Liver (tissue), 7 donors: ENCODE measurements at regions not wholly inside any gene's neighbourhood (a gene's known extent, or its start where the extent isn't known, plus 50 kb on each side); places are given as distances from the start of the nearest gene placed in this dataset.

ENCODE experiments used
- DNase-seq: peaks from one replicate; pipeline ENCODE4 v3.0.0-alpha.2; 2017; ENCODE audit warnings: low spot score
- H3K27ac ChIP-seq, 2 donors: one replicate each; pipeline ENCODE4 v1.7.0; 2013; ENCODE audit warnings: inconsistent platforms in 2 of 2, low read length in 2 of 2, control low read depth in 1 of 2, low read depth in 1 of 2, mild to moderate bottlenecking in 1 of 2
- H3K27me3 ChIP-seq, 4 donors: one replicate each; pipeline versions ENCODE4 v1.6.1 to v1.7.0; 2013; ENCODE audit warnings: low read length in 3 of 4, inconsistent platforms in 1 of 4, mild to moderate bottlenecking in 1 of 4, moderate library complexity in 1 of 4; ENCODE audit not compliant: control insufficient read depth in 4 of 4, insufficient read depth in 4 of 4
- H3K36me3 ChIP-seq, 4 donors: one replicate each; pipeline versions ENCODE4 v1.6.1 to v1.7.0; 2013; ENCODE audit warnings: low read length in 3 of 4, mild to moderate bottlenecking in 3 of 4, low read depth in 1 of 4, moderate library complexity in 1 of 4; ENCODE audit not compliant: control insufficient read depth in 4 of 4, insufficient read depth in 3 of 4
- H3K4me1 ChIP-seq, 4 donors: one replicate each; pipeline versions ENCODE4 v1.6.1 to v1.7.0; 2013; ENCODE audit warnings: low read length in 3 of 4, mild to moderate bottlenecking in 3 of 4, moderate library complexity in 1 of 4; ENCODE audit not compliant: control insufficient read depth in 4 of 4, insufficient read depth in 4 of 4
- H3K4me3 ChIP-seq, 3 donors: one replicate each; pipeline versions ENCODE4 v1.6.1 to v1.7.0; 2013; ENCODE audit warnings: low read length in 3 of 3, control low read depth in 1 of 3, low read depth in 1 of 3, mild to moderate bottlenecking in 1 of 3
- H3K9ac ChIP-seq, 2 donors: one replicate each; pipeline ENCODE4 v1.7.0; 2013; ENCODE audit warnings: low read length in 2 of 2, mild to moderate bottlenecking in 2 of 2, moderate library complexity in 2 of 2, control low read depth in 1 of 2, low read depth in 1 of 2
- H3K9me3 ChIP-seq, 4 donors: one replicate each; pipeline versions ENCODE4 v1.6.1 to v1.7.0; 2013; ENCODE audit warnings: low read length in 3 of 4; ENCODE audit not compliant: control insufficient read depth in 4 of 4
- EGR1 ChIP-seq, 2 donors: IDR thresholded peaks; 2 replicates each; pipeline ENCODE4 v1.6.1; 2016 to 2018; ENCODE audit warnings: antibody characterized with exemption in 2 of 2, low read depth in 2 of 2
- FOXA1 ChIP-seq: IDR thresholded peaks from 2 replicates; pipeline ENCODE4 v1.6.1; 2016; ENCODE audit warnings: antibody characterized with exemption
- GABPA ChIP-seq, 2 donors: IDR thresholded peaks in 1 of 2; conservative IDR thresholded peaks in 1 of 2; 2 replicates each; pipeline ENCODE4 v1.6.1; 2016; ENCODE audit warnings: antibody characterized with exemption in 2 of 2, mild to moderate bottlenecking in 1 of 2, moderate library complexity in 1 of 2
- HNF4G ChIP-seq: IDR thresholded peaks from 2 replicates; pipeline ENCODE4 v1.6.1; 2016; ENCODE audit warnings: antibody characterized with exemption
- JUND ChIP-seq, 2 donors: IDR thresholded peaks; 2 replicates each; pipeline ENCODE4 v1.6.1; 2016; ENCODE audit warnings: antibody characterized with exemption in 2 of 2
- RAD21 ChIP-seq, 2 donors: IDR thresholded peaks; 2 replicates each; pipeline ENCODE4 v1.6.1; 2016; ENCODE audit warnings: antibody characterized with exemption in 2 of 2, mild to moderate bottlenecking in 2 of 2
- REST ChIP-seq: IDR thresholded peaks from 2 replicates; pipeline ENCODE4 v1.6.1; 2016; ENCODE audit warnings: antibody characterized with exemption, mild to moderate bottlenecking
- RXRA ChIP-seq, 2 donors: IDR thresholded peaks; 2 replicates each; pipeline ENCODE4 v1.6.1; 2017 to 2018; ENCODE audit warnings: antibody characterized with exemption in 2 of 2, mild to moderate bottlenecking in 1 of 2
- SP1 ChIP-seq: IDR thresholded peaks from 2 replicates; pipeline ENCODE4 v1.6.1; 2018; ENCODE audit warnings: antibody characterized with exemption, mild to moderate bottlenecking
- TAF1 ChIP-seq: conservative IDR thresholded peaks from 2 replicates; pipeline ENCODE4 v1.6.1; 2016; ENCODE audit warnings: antibody characterized with exemption, mild to moderate bottlenecking
- YY1 ChIP-seq: IDR thresholded peaks from 2 replicates; pipeline ENCODE4 v1.6.1; 2016; ENCODE audit warnings: antibody characterized with exemption, mild to moderate bottlenecking
- ZBTB33 ChIP-seq: IDR thresholded peaks from 2 replicates; pipeline ENCODE4 v1.6.1; 2016; ENCODE audit warnings: antibody characterized with exemption
- WGBS: extraction: QIAGEN DNeasy Blood & Tissue Kit; methylation state at CpG from one replicate; pipeline ENCODE4 v1.1.7; 2013; 5-methylcytosine and 5-hydroxymethylcytosine counted together
- donor health status: healthy.
- donor health status: healthy.
- donor health status: healthy.
- donor health status: healthy.

DNA sequence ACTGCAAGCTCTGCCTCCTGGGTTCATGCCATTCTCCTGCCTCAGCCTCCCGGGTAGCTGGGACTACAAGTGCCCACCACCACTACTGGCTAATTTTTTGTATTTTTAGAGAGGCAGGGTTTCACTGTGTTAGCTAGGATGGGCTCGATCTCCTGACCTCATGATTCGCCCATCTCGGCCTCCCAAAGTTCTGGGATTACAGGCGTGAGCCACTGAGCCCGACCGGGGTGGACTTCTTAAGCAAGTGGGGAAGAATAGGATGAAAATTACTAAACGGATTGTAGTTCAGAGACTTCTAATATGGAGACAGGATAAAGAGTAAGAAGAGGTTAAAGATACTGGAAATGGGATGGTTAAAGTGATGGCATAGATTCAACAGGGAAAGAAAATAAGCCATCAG, 132.3 kb upstream of the IRX2 start:
- no peak for DNase-seq
- no peaks in the 10 kb centered on the region for H3K4me1 ChIP-seq
- H3K27me3 ChIP-seq: no peaks in the 10 kb centered on the region
- 80% methylated on average over 8 of the region's 8 CpGs for WGBS
- peaks cover 0 to 9% (median 5%) of the 10 kb centered on the region in 4 donors for H3K9me3 ChIP-seq
- no peak for TF ChIP-seq TAF1
- TF ChIP-seq HNF4G: no peak
- TF ChIP-seq EGR1 (IDR thresholded peaks at IDR 0.05; ENCODE audit: low read depth in 2 of 2): no peak
- TF ChIP-seq ZBTB33: no peak
- no peak for TF ChIP-seq FOXA1
- TF ChIP-seq RAD21 (IDR thresholded peaks at IDR 0.05): no peak
- TF ChIP-seq YY1: no peak
- no peak for TF ChIP-seq SP1
- no peak overlapping the region for H3K4me3 ChIP-seq
- H3K9ac ChIP-seq: no peak overlapping the region
- no peaks in the 10 kb centered on the region for H3K36me3 ChIP-seq
- H3K27ac ChIP-seq: no peak overlapping the region

DNA sequence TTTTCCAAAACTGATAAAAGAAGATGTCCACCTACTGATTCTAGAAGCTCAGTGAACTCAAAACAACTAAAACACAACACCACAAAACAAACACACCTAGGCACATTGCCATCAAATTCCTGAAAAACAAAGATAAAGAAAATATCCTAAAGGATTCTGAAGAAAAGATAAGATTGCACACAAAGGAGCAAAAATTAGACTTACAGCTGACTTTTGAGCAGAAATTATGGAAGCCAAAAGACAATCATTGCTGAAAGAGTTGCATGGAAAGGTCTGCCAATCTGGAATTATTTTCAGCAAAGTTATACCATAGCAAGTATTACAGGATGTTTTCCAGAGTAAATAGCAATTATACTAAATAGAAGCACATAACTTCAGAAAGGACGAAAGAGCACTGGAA, 128.2 kb upstream of the IRX2 start:
- Histone ChIP-seq H3K27me3 (no peaks in the 10 kb centered on the region), H3K4me3 (no peak overlapping the region), H3K9ac (no peak overlapping the region), H3K27ac (no peak overlapping the region), H3K4me1 (no peaks in the 10 kb centered on the region), H3K36me3 (no peaks in the 10 kb centered on the region), H3K9me3 (peaks cover 0 to 12% (median 6%) of the 10 kb centered on the region in 4 donors)
- TF ChIP-seq JUND (IDR thresholded peaks at IDR 0.05) (no peak), YY1 (no peak), ZBTB33 (no peak), RXRA (IDR thresholded peaks at IDR 0.05) (no peak), REST (no peak)
- WGBS: 69% methylated on average over 1 of the region's 1 CpG
- DNase-seq: no peak

GRCh38 chr5:2877522-2877921, 126.0 kb upstream of the IRX2 start:
- Histone ChIP-seq H3K9ac (no peak overlapping the region), H3K4me3 (no peak overlapping the region), H3K27me3 (no peaks in the 10 kb centered on the region), H3K4me1 (no peaks in the 10 kb centered on the region), H3K9me3 (peaks cover 0 to 12% (median 6%) of the 10 kb centered on the region in 4 donors), H3K27ac (no peak overlapping the region), H3K36me3 (no peaks in the 10 kb centered on the region)
- WGBS: 79% methylated on average over 5 of the region's 5 CpGs
- TF ChIP-seq GABPA (IDR thresholded peaks at IDR 0.05 in 1 of 2, conservative IDR thresholded peaks at IDR 0.05 in 1 of 2): no peak
- DNase-seq: no peak
